Stimulated activated naive CD8-positive, alpha-beta T cell treated with anti-CD3 and anti-CD28 coated beads, Interleukin-15, Interleukin-2, amounts not matched to agents 100 ng/mL and 50 ng/mL, for 24 hours (primary cell): ENCODE measurements at regions not wholly inside any gene's neighbourhood (a gene's known extent, or its start where the extent isn't known, plus 50 kb on each side); places are given as distances from the start of the nearest gene placed in this dataset.

ENCODE experiments used
- H3K27ac Mint-ChIP-seq: one replicate; pipeline ENCODE4 v1.8.0; 2021; ENCODE audit warnings: mild to moderate bottlenecking, mixed read lengths
- H3K27me3 Mint-ChIP-seq: one replicate; pipeline ENCODE4 v1.8.0; 2021; ENCODE audit warnings: mixed read lengths
- H3K36me3 Mint-ChIP-seq: one replicate; pipeline ENCODE4 v1.8.0; 2021; ENCODE audit warnings: low read depth, mixed read lengths
- H3K4me1 Mint-ChIP-seq: one replicate; pipeline ENCODE4 v1.8.0; 2021; ENCODE audit warnings: low read depth, mixed read lengths
- H3K4me3 Mint-ChIP-seq: one replicate; pipeline ENCODE4 v1.8.0; 2021; ENCODE audit warnings: mild to moderate bottlenecking, mixed read lengths
- H3K9me3 Mint-ChIP-seq: one replicate; pipeline ENCODE4 v1.8.0; 2021; ENCODE audit warnings: mixed read lengths

- Mint-ChIP-seq H3K27me3 (no peaks in the 10 kb centered on the region), H3K36me3 (no peaks in the 10 kb centered on the region), H3K27ac (no peak overlapping the region), H3K9me3 (no peaks in the 10 kb centered on the region), H3K4me1 (peaks cover 28% of the 10 kb centered on the region), H3K4me3 (no peak overlapping the region)
These were observed 155.2 kb downstream of the SH2D1A start for GRCh38 chrX:124501586-124501985.

- Mint-ChIP-seq H3K4me3 (no peak overlapping the region), H3K27me3 (no peaks in the 10 kb centered on the region), H3K36me3 (no peaks in the 10 kb centered on the region), H3K4me1 (peaks cover 28% of the 10 kb centered on the region), H3K9me3 (no peaks in the 10 kb centered on the region), H3K27ac (peak overlapping the region; percentile 58)
These were observed 155.8 kb downstream of the SH2D1A start for GRCh38 chrX:124502166-124502565.

- peaks cover 28% of the 10 kb centered on the region for H3K4me1 Mint-ChIP-seq
- peak overlapping the region; percentile 58 for H3K27ac Mint-ChIP-seq
- no peak overlapping the region for H3K4me3 Mint-ChIP-seq
- no peaks in the 10 kb centered on the region for H3K27me3 Mint-ChIP-seq
- H3K36me3 Mint-ChIP-seq, result no peaks in the 10 kb centered on the region
- no peaks in the 10 kb centered on the region for H3K9me3 Mint-ChIP-seq
These were observed 156.2 kb downstream of the SH2D1A start for GRCh38 chrX:124502599-124502998.

- no peaks in the 10 kb centered on the region for H3K36me3 Mint-ChIP-seq
- H3K27me3 Mint-ChIP-seq, result no peaks in the 10 kb centered on the region
- no peak overlapping the region for H3K4me3 Mint-ChIP-seq
- no peaks in the 10 kb centered on the region for H3K9me3 Mint-ChIP-seq
- H3K4me1 Mint-ChIP-seq, result peaks cover 28% of the 10 kb centered on the region
- H3K27ac Mint-ChIP-seq, result no peak overlapping the region
These were observed 158.0 kb downstream of the SH2D1A start for GRCh38 chrX:124504111-124504983.

GRCh38 chrX:124506066-124506465, 159.7 kb downstream of the SH2D1A start:
- no peak overlapping the region for H3K27ac Mint-ChIP-seq
- no peaks in the 10 kb centered on the region for H3K9me3 Mint-ChIP-seq
- H3K4me1 Mint-ChIP-seq, result peaks cover 21% of the 10 kb centered on the region
- no peaks in the 10 kb centered on the region for H3K36me3 Mint-ChIP-seq
- no peaks in the 10 kb centered on the region for H3K27me3 Mint-ChIP-seq
- H3K4me3 Mint-ChIP-seq, result no peak overlapping the region

- Mint-ChIP-seq H3K4me1 (peaks cover 10% of the 10 kb centered on the region), H3K36me3 (no peaks in the 10 kb centered on the region), H3K27me3 (no peaks in the 10 kb centered on the region), H3K9me3 (no peaks in the 10 kb centered on the region), H3K4me3 (no peak overlapping the region), H3K27ac (no peak overlapping the region)
These were observed 160.9 kb downstream of the SH2D1A start for GRCh38 chrX:124507246-124507645.

- Mint-ChIP-seq H3K27me3 (no peaks in the 10 kb centered on the region), H3K27ac (no peak overlapping the region), H3K36me3 (peaks cover 4% of the 10 kb centered on the region), H3K4me1 (no peaks in the 10 kb centered on the region), H3K9me3 (no peaks in the 10 kb centered on the region), H3K4me3 (no peak overlapping the region)
These were observed 172.5 kb downstream of the SH2D1A start for GRCh38 chrX:124518885-124519284.

- Mint-ChIP-seq H3K27ac (no peak overlapping the region), H3K4me1 (no peaks in the 10 kb centered on the region), H3K36me3 (no peaks in the 10 kb centered on the region), H3K9me3 (no peaks in the 10 kb centered on the region), H3K4me3 (no peak overlapping the region), H3K27me3 (no peaks in the 10 kb centered on the region)
These were observed 178.5 kb downstream of the SH2D1A start for GRCh38 chrX:124524852-124525251.

- Mint-ChIP-seq H3K4me1 (no peaks in the 10 kb centered on the region), H3K36me3 (no peaks in the 10 kb centered on the region), H3K9me3 (no peaks in the 10 kb centered on the region), H3K27me3 (no peaks in the 10 kb centered on the region), H3K27ac (no peak overlapping the region), H3K4me3 (no peak overlapping the region)
These were observed 183.4 kb downstream of the SH2D1A start for GRCh38 chrX:124529786-124530185.

GRCh38 chrX:124530803-124531202, 184.4 kb downstream of the SH2D1A start:
- no peaks in the 10 kb centered on the region for H3K27me3 Mint-ChIP-seq
- H3K36me3 Mint-ChIP-seq, result no peaks in the 10 kb centered on the region
- no peak overlapping the region for H3K4me3 Mint-ChIP-seq
- H3K4me1 Mint-ChIP-seq, result no peaks in the 10 kb centered on the region
- no peak overlapping the region for H3K27ac Mint-ChIP-seq
- H3K9me3 Mint-ChIP-seq, result no peaks in the 10 kb centered on the region

- Mint-ChIP-seq H3K9me3 (no peaks in the 10 kb centered on the region), H3K27me3 (no peaks in the 10 kb centered on the region), H3K36me3 (no peaks in the 10 kb centered on the region), H3K4me1 (no peaks in the 10 kb centered on the region), H3K4me3 (no peak overlapping the region), H3K27ac (no peak overlapping the region)
These were observed 188.2 kb downstream of the SH2D1A start for GRCh38 chrX:124534536-124534935.

GRCh38 chrX:124540474-124540873, 194.1 kb downstream of the SH2D1A start:
- Mint-ChIP-seq H3K4me3 (no peak overlapping the region), H3K4me1 (no peaks in the 10 kb centered on the region), H3K9me3 (no peaks in the 10 kb centered on the region), H3K27ac (no peak overlapping the region), H3K36me3 (no peaks in the 10 kb centered on the region), H3K27me3 (no peaks in the 10 kb centered on the region)

GRCh38 chrX:124548571-124548970, 202.2 kb downstream of the SH2D1A start:
- Mint-ChIP-seq H3K4me1 (no peaks in the 10 kb centered on the region), H3K27me3 (no peaks in the 10 kb centered on the region), H3K36me3 (no peaks in the 10 kb centered on the region), H3K4me3 (no peak overlapping the region), H3K9me3 (no peaks in the 10 kb centered on the region), H3K27ac (no peak overlapping the region)

GRCh38 chrX:124555036-124555595, 208.8 kb downstream of the SH2D1A start:
- Mint-ChIP-seq H3K27ac (no peak overlapping the region), H3K4me3 (no peak overlapping the region), H3K36me3 (no peaks in the 10 kb centered on the region), H3K27me3 (no peaks in the 10 kb centered on the region), H3K9me3 (no peaks in the 10 kb centered on the region), H3K4me1 (peaks cover 9% of the 10 kb centered on the region)

GRCh38 chrX:124557976-124558375, 211.6 kb downstream of the SH2D1A start:
- Mint-ChIP-seq H3K4me3 (no peak overlapping the region), H3K27ac (no peak overlapping the region), H3K4me1 (peaks cover 9% of the 10 kb centered on the region), H3K27me3 (no peaks in the 10 kb centered on the region), H3K9me3 (no peaks in the 10 kb centered on the region), H3K36me3 (no peaks in the 10 kb centered on the region)

GRCh38 chrX:124573468-124573867, 227.1 kb downstream of the SH2D1A start:
- Mint-ChIP-seq H3K4me3 (no peak overlapping the region), H3K27ac (no peak overlapping the region), H3K4me1 (no peaks in the 10 kb centered on the region), H3K27me3 (peaks cover 4% of the 10 kb centered on the region), H3K36me3 (no peaks in the 10 kb centered on the region), H3K9me3 (no peaks in the 10 kb centered on the region)
